H1 (cell line): ENCODE measurements at regions not wholly inside any gene's neighbourhood (a gene's known extent, or its start where the extent isn't known, plus 50 kb on each side); places are given as distances from the start of the nearest gene placed in this dataset.

Experiments used
- POLR2A ChIP-seq, 2 experiments: IDR thresholded peaks; 1 replicate in 1 of 2; 2 replicates in 1 of 2; pipeline ENCODE4 v1.6.1; 2011; ENCODE audit warnings: low read depth in 2 of 2, low read length in 2 of 2, mild to moderate bottlenecking in 2 of 2; ENCODE audit errors: control extremely low read depth in 1 of 2
- TAF1 ChIP-seq: IDR thresholded peaks from 2 replicates; pipeline ENCODE4 v1.6.1; 2011; ENCODE audit warnings: mild to moderate bottlenecking, low read depth, low read length
- TF ChIP-seq, protein P1 (sequence below), 3 experiments: IDR thresholded peaks; 1 replicate in 2 of 3; 2 replicates in 1 of 3; pipeline versions ENCODE4 v1.5.1 to v1.6.1; 2011; ENCODE audit warnings: low read length in 3 of 3, mild to moderate bottlenecking in 3 of 3, inconsistent platforms in 2 of 3, low read depth in 1 of 3, moderate library complexity in 1 of 3; ENCODE audit not compliant: insufficient read depth in 1 of 3; ENCODE audit errors: control extremely low read depth in 1 of 3

- TF ChIP-seq, protein P1, sequence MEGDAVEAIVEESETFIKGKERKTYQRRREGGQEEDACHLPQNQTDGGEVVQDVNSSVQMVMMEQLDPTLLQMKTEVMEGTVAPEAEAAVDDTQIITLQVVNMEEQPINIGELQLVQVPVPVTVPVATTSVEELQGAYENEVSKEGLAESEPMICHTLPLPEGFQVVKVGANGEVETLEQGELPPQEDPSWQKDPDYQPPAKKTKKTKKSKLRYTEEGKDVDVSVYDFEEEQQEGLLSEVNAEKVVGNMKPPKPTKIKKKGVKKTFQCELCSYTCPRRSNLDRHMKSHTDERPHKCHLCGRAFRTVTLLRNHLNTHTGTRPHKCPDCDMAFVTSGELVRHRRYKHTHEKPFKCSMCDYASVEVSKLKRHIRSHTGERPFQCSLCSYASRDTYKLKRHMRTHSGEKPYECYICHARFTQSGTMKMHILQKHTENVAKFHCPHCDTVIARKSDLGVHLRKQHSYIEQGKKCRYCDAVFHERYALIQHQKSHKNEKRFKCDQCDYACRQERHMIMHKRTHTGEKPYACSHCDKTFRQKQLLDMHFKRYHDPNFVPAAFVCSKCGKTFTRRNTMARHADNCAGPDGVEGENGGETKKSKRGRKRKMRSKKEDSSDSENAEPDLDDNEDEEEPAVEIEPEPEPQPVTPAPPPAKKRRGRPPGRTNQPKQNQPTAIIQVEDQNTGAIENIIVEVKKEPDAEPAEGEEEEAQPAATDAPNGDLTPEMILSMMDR (IDR thresholded peaks at IDR 0.05; ENCODE audit: control extremely low read depth in 1 of 3, insufficient read depth in 1 of 3, low read depth in 1 of 3, low read length in 3 of 3), result no peak
- TF ChIP-seq TAF1 (no peak), POLR2A (IDR thresholded peaks at IDR 0.05; ENCODE audit: control extremely low read depth in 1 of 2, low read depth in 2 of 2, low read length in 2 of 2) (no peak)
Observed at GRCh38 chr16:17780181-17780580, 309.4 kb upstream of the XYLT1 start.
